B cell (primary cell): ENCODE measurements at regions not wholly inside any gene's neighbourhood (a gene's known extent, or its start where the extent isn't known, plus 50 kb on each side); places are given as distances from the start of the nearest gene placed in this dataset.

Source experiments
- ATAC-seq: fragments of 200-7000 bp; cut with Tn5 transposase; one replicate; pipeline ENCODE4 v1.10.0; 2021; ENCODE audit warnings: low read depth, mild to moderate bottlenecking, moderate number of reproducible peaks, moderate library complexity
- CTCF ChIA-PET: fragments of 350-600 bp; sonication (Branson Sonifier 250); formaldehyde crosslinking; loops from one replicate; lab custom pipeline; 2021; ENCODE audit warnings: antibody characterized with exemption, inconsistent platforms; lab: Charles Lee
- POLR2A ChIA-PET: fragments of 350-600 bp; sonication (Branson Sonifier 250); formaldehyde crosslinking; loops from one replicate; lab custom pipeline; 2021; ENCODE audit warnings: antibody characterized with exemption; lab: Charles Lee
- DNase-seq: peaks from one replicate; pipeline ENCODE4 v3.0.0; 2013
- H2AFZ ChIP-seq: 2 replicates; pipeline ENCODE4 v1.6.1; 2012; ENCODE audit warnings: mild to moderate bottlenecking, low read depth, low read length; ENCODE audit not compliant: insufficient read depth, poor library complexity, severe bottlenecking
- H3K27ac ChIP-seq, 2 donors: 1 replicate in 1 of 2; 2 replicates in 1 of 2; pipeline ENCODE4 v1.5.1; 2012 to 2013; ENCODE audit warnings: low read length in 2 of 2, mild to moderate bottlenecking in 2 of 2, moderate library complexity in 1 of 2
- H3K27me3 ChIP-seq, 4 experiments: fragments of 200-600 bp in 1 of 4; sonication (generic) in 1 of 4; replicated peaks in 1 of 4; 1 replicate in 2 of 4; 2 replicates in 2 of 4; pipeline versions ENCODE4 v1.6.1 to v1.7.0; 2013 to 2016; ENCODE audit warnings: low read length in 3 of 4, mild to moderate bottlenecking in 2 of 4, mixed read lengths in 1 of 4, moderate library complexity in 1 of 4; ENCODE audit not compliant: insufficient read depth in 4 of 4, control insufficient read depth in 3 of 4; ENCODE audit errors: control extremely low read depth in 1 of 4
- H3K36me3 ChIP-seq, 2 experiments: replicated peaks in 1 of 2; 1 replicate in 1 of 2; 2 replicates in 1 of 2; pipeline versions ENCODE4 v1.6.1 to v1.7.1; 2013; ENCODE audit warnings: low read length in 1 of 2; ENCODE audit not compliant: insufficient read depth in 2 of 2, control insufficient read depth in 1 of 2; ENCODE audit errors: control extremely low read depth in 1 of 2, extremely low read depth in 1 of 2
- H3K4me1 ChIP-seq, 2 donors: fragments of 200-600 bp in 1 of 2; sonication (generic) in 1 of 2; 1 replicate in 1 of 2; 2 replicates in 1 of 2; pipeline versions ENCODE4 v1.5.1 to v1.6.1; 2013 to 2017; ENCODE audit warnings: low read length in 2 of 2; ENCODE audit not compliant: control insufficient read depth in 2 of 2, insufficient read depth in 2 of 2
- H3K4me2 ChIP-seq: replicated peaks from 2 replicates; pipeline ENCODE3; 2012; ENCODE audit warnings: mild to moderate bottlenecking, low read depth, low read length; ENCODE audit not compliant: poor library complexity, severe bottlenecking
- H3K4me3 ChIP-seq, 5 experiments: fragments of 200-600 bp in 1 of 5; sonication (generic) in 1 of 5; 1 replicate in 3 of 5; 2 replicates in 2 of 5; pipeline versions ENCODE4 v1.5.1 to v1.7.0; 2011 to 2016; ENCODE audit warnings: low read length in 4 of 5, mild to moderate bottlenecking in 4 of 5, low read depth in 2 of 5, control low read depth in 1 of 5, moderate library complexity in 1 of 5; ENCODE audit not compliant: insufficient read depth in 1 of 5; ENCODE audit errors: control extremely low read depth in 1 of 5, extremely low read depth in 1 of 5
- H3K79me2 ChIP-seq: fragments of 200-600 bp; sonication (generic); one replicate; pipeline ENCODE4 v1.6.0; 2016; ENCODE audit warnings: low read length; ENCODE audit not compliant: control insufficient read depth, insufficient read depth
- H3K9ac ChIP-seq: fragments of 200-600 bp; sonication (generic); 2 replicates; pipeline ENCODE4 v1.6.1; 2017; ENCODE audit warnings: mild to moderate bottlenecking, low read length, moderate library complexity
- H3K9me3 ChIP-seq, 3 donors: one replicate each; pipeline versions ENCODE4 v1.6.1 to v1.7.1; 2013; ENCODE audit warnings: low read length in 2 of 3; ENCODE audit not compliant: control insufficient read depth in 2 of 3, insufficient read depth in 1 of 3; ENCODE audit errors: control extremely low read depth in 1 of 3
- H4K20me1 ChIP-seq: 2 replicates; pipeline ENCODE4 v1.6.0; 2012; ENCODE audit warnings: mild to moderate bottlenecking, low read length; ENCODE audit not compliant: insufficient read depth, control insufficient read depth, poor library complexity, severe bottlenecking
- H3K27ac Mint-ChIP-seq: one replicate; pipeline ENCODE4 v1.8.0; 2021; ENCODE audit warnings: mixed read lengths
- H3K27me3 Mint-ChIP-seq: one replicate; pipeline ENCODE4 v1.8.0; 2021; ENCODE audit warnings: mixed read lengths
- H3K4me1 Mint-ChIP-seq: one replicate; pipeline ENCODE4 v1.8.0; 2021; ENCODE audit warnings: mixed read lengths
- H3K4me3 Mint-ChIP-seq: one replicate; pipeline ENCODE4 v1.8.0; 2021; ENCODE audit warnings: mixed read lengths
- H3K9me3 Mint-ChIP-seq: one replicate; pipeline ENCODE4 v1.8.0; 2022; ENCODE audit warnings: mixed read lengths; ENCODE audit not compliant: insufficient read depth
- EZH2 ChIP-seq: IDR thresholded peaks from 2 replicates; pipeline ENCODE4 v1.6.1; 2012; ENCODE audit warnings: borderline replicate concordance, low read depth, mild to moderate bottlenecking, moderate library complexity, low read length; ENCODE audit not compliant: insufficient read depth, poor library complexity, severe bottlenecking
- WGBS: methylation state at CpG from one replicate; pipeline ENCODE4 v1.1.5; 2013; ENCODE audit warnings: missing lambda C conversion rate; ENCODE audit not compliant: insufficient coverage; 5-methylcytosine and 5-hydroxymethylcytosine counted together
- intact Hi-C: fragments of 100-400 bp; cut with micrococcal nuclease; formaldehyde crosslinking; loops from one replicate; pipeline ENCODE4 v1.10.0; 2022
- TF ChIP-seq, protein P1 (sequence below): fragments of 200-600 bp; IDR thresholded peaks from one replicate; pipeline ENCODE4 v1.8.0; 2022; ENCODE audit warnings: antibody characterized with exemption, mild to moderate bottlenecking

DNA sequence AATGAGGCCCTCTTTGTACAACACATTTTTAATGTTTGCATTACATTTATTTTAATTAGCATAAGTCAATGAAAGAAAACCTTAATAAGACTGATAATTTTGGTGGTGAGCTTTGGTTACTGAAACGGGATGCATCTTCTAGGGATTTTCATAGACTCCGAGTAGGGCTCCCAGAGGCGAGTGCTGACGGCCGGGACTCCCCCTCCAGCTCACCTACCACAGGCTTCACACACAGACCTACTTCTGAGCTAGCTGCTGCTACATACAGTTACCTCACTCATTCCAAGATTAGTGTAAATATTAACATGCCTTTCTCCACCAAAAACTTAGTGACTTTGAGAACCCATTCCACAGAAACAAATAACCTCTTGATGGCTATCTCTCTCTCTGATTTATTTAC is 271.1 kb downstream of the GALR1 start:
- Histone ChIP-seq H3K4me2 (no peak overlapping the region), H3K36me3 (no peaks in the 10 kb centered on the region), H3K27me3 (no peaks in the 10 kb centered on the region), H3K4me1 (no peaks in the 10 kb centered on the region), H3K9me3 (peaks cover 0 to 10% (median 0%) of the 10 kb centered on the region in 3 donors), H4K20me1 (no peaks in the 10 kb centered on the region), H3K9ac (no peak overlapping the region), H3K79me2 (no peaks in the 10 kb centered on the region), H3K27ac (no peak overlapping the region), H3K4me3 (no peak overlapping the region), H2AFZ (no peak overlapping the region)
- no peak for ATAC-seq
- CTCF ChIA-PET, result no interaction called here
- no peak for DNase-seq
- no peaks in the 10 kb centered on the region for H3K4me1 Mint-ChIP-seq
- H3K27ac Mint-ChIP-seq, result no peak overlapping the region
- POLR2A ChIA-PET, result no interaction called here
- intact Hi-C loops, result no loop called here
- H3K27me3 Mint-ChIP-seq, result no peaks in the 10 kb centered on the region
- TF ChIP-seq, protein P1, sequence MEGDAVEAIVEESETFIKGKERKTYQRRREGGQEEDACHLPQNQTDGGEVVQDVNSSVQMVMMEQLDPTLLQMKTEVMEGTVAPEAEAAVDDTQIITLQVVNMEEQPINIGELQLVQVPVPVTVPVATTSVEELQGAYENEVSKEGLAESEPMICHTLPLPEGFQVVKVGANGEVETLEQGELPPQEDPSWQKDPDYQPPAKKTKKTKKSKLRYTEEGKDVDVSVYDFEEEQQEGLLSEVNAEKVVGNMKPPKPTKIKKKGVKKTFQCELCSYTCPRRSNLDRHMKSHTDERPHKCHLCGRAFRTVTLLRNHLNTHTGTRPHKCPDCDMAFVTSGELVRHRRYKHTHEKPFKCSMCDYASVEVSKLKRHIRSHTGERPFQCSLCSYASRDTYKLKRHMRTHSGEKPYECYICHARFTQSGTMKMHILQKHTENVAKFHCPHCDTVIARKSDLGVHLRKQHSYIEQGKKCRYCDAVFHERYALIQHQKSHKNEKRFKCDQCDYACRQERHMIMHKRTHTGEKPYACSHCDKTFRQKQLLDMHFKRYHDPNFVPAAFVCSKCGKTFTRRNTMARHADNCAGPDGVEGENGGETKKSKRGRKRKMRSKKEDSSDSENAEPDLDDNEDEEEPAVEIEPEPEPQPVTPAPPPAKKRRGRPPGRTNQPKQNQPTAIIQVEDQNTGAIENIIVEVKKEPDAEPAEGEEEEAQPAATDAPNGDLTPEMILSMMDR, result no peak
- no peak for TF ChIP-seq EZH2
- WGBS, result no CpG with 5 or more reads among the region's 5 CpGs
- peaks cover 3% of the 10 kb centered on the region for H3K9me3 Mint-ChIP-seq
- no peak overlapping the region for H3K4me3 Mint-ChIP-seq

DNA sequence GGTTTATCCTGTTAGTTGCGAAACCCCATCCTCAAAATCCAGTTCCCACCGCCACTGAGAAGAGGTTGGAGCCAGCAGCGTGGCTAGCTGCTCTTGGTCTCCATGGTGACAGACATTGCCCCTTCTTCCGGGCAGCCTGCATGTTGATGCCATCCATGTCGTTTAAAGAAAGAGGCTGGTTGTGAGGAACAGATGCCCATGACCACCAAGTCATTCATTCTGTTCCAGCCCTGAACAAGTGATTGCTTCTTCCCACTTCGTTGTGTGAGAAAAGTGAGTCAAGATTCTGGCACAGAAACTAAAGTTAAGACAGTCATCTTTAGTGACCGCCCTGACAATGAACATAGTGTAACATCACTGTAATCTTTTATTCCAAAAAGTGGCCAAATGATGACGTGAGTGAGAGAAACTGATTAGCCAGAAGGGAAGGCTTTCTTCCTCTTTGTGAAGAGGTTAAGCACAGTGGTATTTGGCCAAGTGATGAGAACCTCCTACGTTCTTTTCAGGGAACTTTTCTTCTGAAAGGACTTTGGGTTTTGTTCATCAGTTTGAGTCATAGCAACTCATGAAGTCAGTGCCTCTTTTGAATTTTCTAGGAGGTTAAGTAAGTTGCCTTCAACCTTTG is 272.5 kb downstream of the GALR1 start:
- TF ChIP-seq, protein P1, result no peak
- no peak for TF ChIP-seq EZH2
- H3K4me2 ChIP-seq, result no peak overlapping the region
- no peaks in the 10 kb centered on the region for H3K4me1 ChIP-seq
- intact Hi-C loops, result no loop called here
- H3K79me2 ChIP-seq, result no peaks in the 10 kb centered on the region
- Mint-ChIP-seq H3K9me3 (peaks cover 11% of the 10 kb centered on the region), H3K27ac (no peak overlapping the region), H3K4me3 (no peak overlapping the region), H3K4me1 (no peaks in the 10 kb centered on the region), H3K27me3 (no peaks in the 10 kb centered on the region)
- H3K4me3 ChIP-seq, result no peak overlapping the region
- no peak overlapping the region for H3K9ac ChIP-seq
- DNase-seq (no peak), ATAC-seq (no peak)
- ChIA-PET POLR2A (no interaction called here), CTCF (no interaction called here)
- H3K36me3 ChIP-seq, result no peaks in the 10 kb centered on the region
- WGBS, result 67% methylated on average over 5 of the region's 9 CpGs
- H3K27ac ChIP-seq, result no peak overlapping the region
- no peaks in the 10 kb centered on the region for H3K27me3 ChIP-seq
- H4K20me1 ChIP-seq, result no peaks in the 10 kb centered on the region
- H2AFZ ChIP-seq, result no peak overlapping the region
- H3K9me3 ChIP-seq, result peaks cover 0 to 15% (median 0%) of the 10 kb centered on the region in 3 donors
